ENCODE measurements at regions not wholly inside any gene's neighbourhood (a gene's known extent, or its start where the extent isn't known, plus 50 kb on each side); places are given as distances from the start of the nearest gene placed in this dataset.

DNA sequence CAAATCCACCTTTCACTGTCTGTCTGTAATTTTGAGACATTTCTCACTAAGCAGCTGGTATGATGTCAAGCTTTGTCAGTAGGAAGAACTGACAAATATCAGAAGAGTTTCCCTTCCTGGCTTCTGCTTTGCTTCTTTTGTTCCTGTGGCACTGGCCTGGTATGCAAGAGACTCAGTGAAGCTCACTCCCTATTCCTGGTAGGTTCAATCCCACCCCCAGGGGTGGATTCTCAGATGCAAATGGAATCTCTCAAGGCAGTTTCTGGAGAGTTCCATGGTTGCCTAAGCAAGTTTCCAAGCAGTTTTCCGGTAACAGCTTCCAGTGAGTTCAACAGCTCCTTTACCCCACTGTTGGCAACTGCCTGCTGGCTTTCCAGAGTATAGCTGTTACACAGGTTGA lies 683.4 kb downstream of the PTPRC start:
- no peaks in the 10 kb centered on the region for H3K9me3 ChIP-seq
- H3K4me1 ChIP-seq, result no peaks in the 10 kb centered on the region
- TF ChIP-seq, protein P1, sequence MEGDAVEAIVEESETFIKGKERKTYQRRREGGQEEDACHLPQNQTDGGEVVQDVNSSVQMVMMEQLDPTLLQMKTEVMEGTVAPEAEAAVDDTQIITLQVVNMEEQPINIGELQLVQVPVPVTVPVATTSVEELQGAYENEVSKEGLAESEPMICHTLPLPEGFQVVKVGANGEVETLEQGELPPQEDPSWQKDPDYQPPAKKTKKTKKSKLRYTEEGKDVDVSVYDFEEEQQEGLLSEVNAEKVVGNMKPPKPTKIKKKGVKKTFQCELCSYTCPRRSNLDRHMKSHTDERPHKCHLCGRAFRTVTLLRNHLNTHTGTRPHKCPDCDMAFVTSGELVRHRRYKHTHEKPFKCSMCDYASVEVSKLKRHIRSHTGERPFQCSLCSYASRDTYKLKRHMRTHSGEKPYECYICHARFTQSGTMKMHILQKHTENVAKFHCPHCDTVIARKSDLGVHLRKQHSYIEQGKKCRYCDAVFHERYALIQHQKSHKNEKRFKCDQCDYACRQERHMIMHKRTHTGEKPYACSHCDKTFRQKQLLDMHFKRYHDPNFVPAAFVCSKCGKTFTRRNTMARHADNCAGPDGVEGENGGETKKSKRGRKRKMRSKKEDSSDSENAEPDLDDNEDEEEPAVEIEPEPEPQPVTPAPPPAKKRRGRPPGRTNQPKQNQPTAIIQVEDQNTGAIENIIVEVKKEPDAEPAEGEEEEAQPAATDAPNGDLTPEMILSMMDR (IDR thresholded peaks at IDR 0.05), result no peak
- no peak for DNase-seq
- no peak overlapping the region for H3K4me3 ChIP-seq
- H3K27ac ChIP-seq, result no peak overlapping the region
- no peaks in the 10 kb centered on the region for H3K27me3 ChIP-seq
- intact Hi-C loops (cut with DNase I), result no loop called here
- no peaks in the 10 kb centered on the region for H3K36me3 ChIP-seq
- no peak overlapping the region for H3K9ac ChIP-seq (ENCODE audit: low read depth in 2 of 2, low read length in 2 of 2)

DNA sequence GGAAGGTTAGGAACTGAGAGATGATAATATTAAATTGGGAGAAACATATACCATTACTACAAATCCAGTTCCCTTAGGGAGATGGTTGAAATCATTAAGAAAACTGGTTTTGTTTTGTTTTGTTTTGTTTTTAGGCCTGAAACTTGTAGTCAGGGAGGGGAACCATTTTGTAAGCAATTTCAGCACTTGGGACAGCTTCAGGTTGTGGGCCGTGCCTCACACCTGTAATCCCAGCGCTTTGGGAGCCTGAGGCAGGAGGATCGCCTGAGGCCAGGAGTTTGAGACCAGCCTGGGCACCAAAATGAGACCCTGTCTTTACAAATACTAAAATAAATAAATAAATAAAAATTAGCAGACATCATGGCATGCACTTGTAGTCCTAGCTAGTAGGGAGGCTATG lies 694.3 kb upstream of the NR5A2 start:
- H3K27ac ChIP-seq, result no peak overlapping the region
- H3K4me3 ChIP-seq, result no peak overlapping the region
- H3K36me3 ChIP-seq, result no peaks in the 10 kb centered on the region
- no peaks in the 10 kb centered on the region for H3K4me1 ChIP-seq
- no peak overlapping the region for H3K9ac ChIP-seq (ENCODE audit: low read depth in 2 of 2, low read length in 2 of 2)
- intact Hi-C loops (cut with DNase I), result no loop called here
- no peaks in the 10 kb centered on the region for H3K27me3 ChIP-seq
- no peak for DNase-seq
- no peaks in the 10 kb centered on the region for H3K9me3 ChIP-seq
- TF ChIP-seq, protein P1 (IDR thresholded peaks at IDR 0.05), result no peak

DNA sequence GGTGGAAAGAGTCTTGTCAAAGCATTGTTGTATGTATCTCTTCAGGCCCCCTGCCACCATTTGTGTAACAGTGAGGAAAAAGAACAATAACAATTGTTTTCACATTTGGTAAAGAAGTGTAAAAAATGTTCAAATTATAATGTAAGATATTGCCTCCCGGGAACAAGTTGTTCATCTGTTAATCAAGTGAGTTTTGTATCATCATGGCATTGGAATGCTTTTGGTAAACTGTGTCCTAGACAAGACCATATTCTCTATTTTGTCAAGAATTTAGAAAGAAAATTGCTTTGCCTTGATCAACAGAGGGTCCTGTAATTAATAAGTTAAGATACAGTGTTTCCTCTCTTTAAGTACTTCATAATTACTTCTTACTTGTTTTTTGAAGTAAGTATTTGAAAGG lies 692.0 kb upstream of the NR5A2 start:
- no peak for DNase-seq
- H3K4me3 ChIP-seq, result no peak overlapping the region
- H3K9ac ChIP-seq (ENCODE audit: low read depth in 2 of 2, low read length in 2 of 2), result no peak overlapping the region
- no peaks in the 10 kb centered on the region for H3K4me1 ChIP-seq
- no peaks in the 10 kb centered on the region for H3K9me3 ChIP-seq
- H3K36me3 ChIP-seq, result no peaks in the 10 kb centered on the region
- TF ChIP-seq, protein P1 (IDR thresholded peaks at IDR 0.05), result no peak
- H3K27me3 ChIP-seq, result no peaks in the 10 kb centered on the region
- intact Hi-C loops (cut with DNase I), result no loop called here
- no peak overlapping the region for H3K27ac ChIP-seq

DNA sequence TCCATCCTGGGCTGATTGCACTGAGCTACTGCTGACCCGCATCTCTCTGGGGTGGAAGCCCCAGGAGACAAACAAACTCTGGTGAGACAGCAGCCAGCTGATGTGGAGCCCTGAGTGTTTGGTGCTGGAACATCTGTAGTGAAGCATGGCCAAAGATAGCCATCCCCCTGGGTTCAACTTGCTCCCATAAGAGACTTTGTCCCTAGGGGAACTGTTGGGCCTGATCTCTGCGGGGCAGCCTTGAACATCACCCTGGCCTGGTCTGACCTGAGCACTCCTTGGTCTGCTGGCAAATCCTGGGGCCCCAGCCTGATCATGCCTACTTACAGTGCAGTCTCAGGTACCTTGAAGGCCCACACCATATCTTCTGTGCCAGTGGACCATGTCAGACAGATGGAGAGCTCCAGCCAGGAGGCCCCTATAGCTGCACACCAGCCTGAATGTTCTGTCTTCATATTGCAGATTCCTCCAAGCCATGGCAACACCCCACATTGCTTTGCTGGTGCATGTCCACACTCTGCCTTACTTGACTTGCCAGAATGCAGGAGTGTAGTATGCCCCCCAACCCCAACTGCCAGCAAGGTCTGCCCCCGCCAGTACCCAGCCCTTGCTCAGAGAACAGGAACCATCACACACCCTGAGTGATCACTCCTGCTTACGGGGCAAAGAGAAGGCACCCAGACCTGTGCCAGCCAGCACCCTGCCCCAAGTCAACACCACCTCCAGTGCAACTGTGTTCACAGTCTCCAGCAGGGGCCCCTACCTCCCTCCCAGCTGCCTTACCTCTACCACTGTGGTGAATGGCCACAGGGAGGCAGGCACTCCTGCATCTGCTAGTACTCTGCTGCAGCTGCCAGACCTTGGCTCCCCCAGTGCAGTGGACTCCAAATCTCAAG lies 690.5 kb upstream of the NR5A2 start:
- TF ChIP-seq, protein P1 (IDR thresholded peaks at IDR 0.05), result no peak
- no peak for DNase-seq
- Histone ChIP-seq H3K4me1 (no peaks in the 10 kb centered on the region), H3K36me3 (no peaks in the 10 kb centered on the region), H3K4me3 (no peak overlapping the region), H3K9ac (ENCODE audit: low read depth in 2 of 2, low read length in 2 of 2) (no peak overlapping the region), H3K27me3 (no peaks in the 10 kb centered on the region), H3K9me3 (no peaks in the 10 kb centered on the region), H3K27ac (no peak overlapping the region)
- intact Hi-C loops (cut with DNase I), result no loop called here

DNA sequence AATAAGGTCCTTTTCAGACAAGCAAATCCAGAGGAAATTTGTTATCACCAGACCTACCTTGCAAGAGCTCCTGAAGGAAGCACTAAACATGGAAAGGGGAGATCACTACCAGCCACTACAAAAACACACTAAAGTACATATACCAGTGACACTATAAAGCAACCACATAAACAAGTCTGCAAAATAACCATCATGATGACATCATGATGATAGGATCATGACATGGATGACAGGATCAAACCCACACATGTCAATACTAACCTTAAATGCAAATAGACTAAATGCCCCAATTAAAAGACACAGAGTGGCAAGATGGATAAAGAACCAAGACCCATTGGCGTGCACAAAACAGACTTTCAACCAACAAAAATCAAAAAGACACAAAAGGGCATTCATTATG lies 688.8 kb upstream of the NR5A2 start:
- H3K36me3 ChIP-seq, result no peaks in the 10 kb centered on the region
- DNase-seq, result no peak
- intact Hi-C loops (cut with DNase I), result no loop called here
- TF ChIP-seq, protein P1 (IDR thresholded peaks at IDR 0.05), result no peak
- H3K9ac ChIP-seq (ENCODE audit: low read depth in 2 of 2, low read length in 2 of 2), result no peak overlapping the region
- no peaks in the 10 kb centered on the region for H3K4me1 ChIP-seq
- no peak overlapping the region for H3K4me3 ChIP-seq
- no peak overlapping the region for H3K27ac ChIP-seq
- H3K27me3 ChIP-seq, result no peaks in the 10 kb centered on the region
- no peaks in the 10 kb centered on the region for H3K9me3 ChIP-seq

All from colonic mucosa (tissue), 4 donors.